ENCODE measurements at regions not wholly inside any gene's neighbourhood (a gene's known extent, or its start where the extent isn't known, plus 50 kb on each side); places are given as distances from the start of the nearest gene placed in this dataset.
"Not testable (repeated sequence)": the region's sequence is repeated elsewhere in the genome, so short reads cannot be mapped to it uniquely, and the experiment has no call there.

- DNase-seq, result no peak
Measured at GRCh38 chr10:7108141-7108540, 302.7 kb downstream of the SFMBT2 start.

DNA sequence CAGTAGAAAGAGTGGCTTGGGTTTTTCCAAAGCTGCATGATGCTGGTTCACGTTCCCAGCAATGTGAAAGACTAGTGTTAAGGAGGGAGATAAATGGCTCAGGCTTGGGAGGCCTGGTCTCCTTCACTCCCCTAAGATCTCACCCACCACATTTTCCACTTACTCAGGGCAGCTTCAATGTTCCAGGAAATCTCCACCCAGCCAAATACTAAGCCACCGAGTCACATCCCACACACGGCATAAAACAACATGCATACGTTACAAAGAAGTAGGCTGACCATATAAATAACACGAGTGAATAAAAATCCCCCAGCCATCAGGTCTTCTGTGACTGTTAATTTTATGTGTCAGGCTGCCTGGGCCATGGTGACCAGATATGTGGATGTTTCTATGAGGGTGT is 303.5 kb downstream of the SFMBT2 start:
- no peak for DNase-seq

DNA sequence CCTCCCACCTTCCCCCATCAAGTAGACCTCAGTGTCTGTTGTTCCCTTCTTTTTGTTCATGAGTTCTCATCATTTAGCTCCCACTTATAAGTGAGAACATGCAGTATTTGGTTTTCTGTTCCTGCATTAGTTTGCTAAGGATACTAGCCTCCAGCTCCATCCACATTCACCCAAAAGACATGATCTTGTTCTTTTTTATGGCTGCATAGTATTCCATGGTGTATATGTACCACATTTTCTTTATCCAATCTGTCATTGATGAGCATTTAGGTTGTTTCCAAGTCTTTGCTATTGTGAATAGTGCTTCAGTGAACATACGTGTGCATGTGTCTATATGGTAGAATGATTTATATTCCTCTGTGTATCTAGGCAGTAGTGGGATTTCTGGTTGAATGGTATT is 306.5 kb downstream of the SFMBT2 start:
- DNase-seq, result not testable (repeated sequence)

GRCh38 chr10:7102557-7103349 is 308.1 kb downstream of the SFMBT2 start:
- no peak for DNase-seq

DNA sequence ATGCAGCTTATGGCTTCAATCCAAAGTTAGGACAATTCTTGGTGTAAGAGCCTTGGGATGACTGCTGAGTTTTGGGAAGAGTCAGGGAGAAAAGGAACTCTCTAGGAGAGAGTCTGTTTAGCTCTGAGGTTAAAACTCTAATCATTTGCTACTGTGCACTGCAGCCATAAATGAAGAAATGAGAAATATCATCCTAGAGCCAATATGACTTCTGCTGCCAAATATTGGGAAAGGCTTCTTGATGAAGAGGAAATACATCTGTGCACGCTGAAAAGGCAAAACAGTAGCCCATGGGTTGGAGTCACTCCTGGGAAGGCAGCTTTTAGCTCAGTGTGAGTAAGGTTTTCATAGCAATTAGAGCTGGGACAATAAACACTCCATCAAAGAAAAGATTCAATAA is 308.8 kb downstream of the SFMBT2 start:
- DNase-seq, result no peak

DNA sequence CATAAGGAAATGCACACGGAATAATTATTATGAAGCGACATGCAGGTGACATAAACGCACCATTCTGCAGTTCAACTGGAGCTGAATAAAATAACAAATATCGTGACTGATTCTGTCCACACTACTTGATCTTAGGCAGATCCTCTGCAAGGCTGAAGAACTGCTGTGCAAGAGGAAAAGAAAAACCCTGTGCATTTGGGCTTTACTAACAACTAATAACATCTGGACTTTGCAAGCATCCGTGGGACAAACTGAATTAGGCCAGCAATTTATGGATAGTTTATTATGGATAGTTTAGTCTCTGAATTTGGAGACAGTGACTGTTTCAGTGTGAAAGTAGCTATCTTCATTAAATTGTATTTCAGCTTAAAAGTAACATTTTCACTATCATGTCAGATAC is 309.4 kb downstream of the SFMBT2 start:
- no peak for DNase-seq

DNA sequence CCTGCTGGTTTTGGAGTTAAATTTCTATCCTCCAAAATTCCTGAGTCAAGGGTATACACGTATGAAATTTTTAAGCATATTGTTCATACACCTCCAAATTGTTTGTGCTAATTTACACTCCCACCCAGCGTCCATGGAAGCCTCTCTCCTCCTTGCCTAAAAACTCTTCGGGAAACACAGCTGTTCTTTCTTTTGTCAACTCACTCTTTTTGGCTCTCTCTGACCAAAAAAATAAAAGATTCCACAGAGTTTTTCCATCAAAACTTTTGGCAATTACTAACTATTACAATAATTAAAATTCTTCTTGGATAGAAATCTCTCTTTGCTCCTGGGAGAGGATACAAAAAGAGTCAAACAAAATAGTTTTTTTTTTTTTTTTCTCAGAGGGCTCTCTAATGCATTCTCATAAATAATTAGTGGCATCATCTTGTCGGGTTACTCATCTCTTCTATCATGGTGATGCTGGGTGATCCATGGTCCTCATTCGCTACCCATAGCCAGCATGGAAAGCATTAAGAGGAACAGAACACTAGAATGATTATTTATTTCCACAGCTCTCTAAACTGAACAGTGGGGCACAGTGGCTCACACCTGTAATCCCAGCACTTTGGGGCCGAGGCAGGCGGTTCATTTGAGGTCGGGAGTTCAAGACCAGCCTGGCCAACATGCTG is 310.7 kb downstream of the SFMBT2 start:
- DNase-seq, result no peak

- DNase-seq, result no peak
Measured at GRCh38 chr10:7098160-7098762, 312.6 kb downstream of the SFMBT2 start.

DNA sequence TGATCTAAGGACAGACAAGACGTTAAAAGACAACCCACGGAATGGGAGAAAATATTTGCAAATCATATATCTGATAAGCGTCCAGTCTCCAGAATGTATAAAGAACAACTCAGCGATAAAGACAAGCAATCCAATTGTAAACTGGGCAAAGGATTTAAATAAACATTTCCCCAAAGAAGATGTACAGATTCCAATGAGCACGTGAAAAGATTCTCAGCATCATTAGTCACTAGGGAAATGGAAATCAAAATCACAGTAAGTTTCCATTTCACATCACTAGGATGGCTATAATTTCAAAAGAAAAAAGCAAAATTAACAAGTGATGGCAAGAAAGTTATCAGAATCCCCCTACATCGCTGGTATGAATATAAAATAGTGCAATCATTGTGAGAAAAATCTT is 316.1 kb downstream of the SFMBT2 start:
- DNase-seq, result no peak

DNA sequence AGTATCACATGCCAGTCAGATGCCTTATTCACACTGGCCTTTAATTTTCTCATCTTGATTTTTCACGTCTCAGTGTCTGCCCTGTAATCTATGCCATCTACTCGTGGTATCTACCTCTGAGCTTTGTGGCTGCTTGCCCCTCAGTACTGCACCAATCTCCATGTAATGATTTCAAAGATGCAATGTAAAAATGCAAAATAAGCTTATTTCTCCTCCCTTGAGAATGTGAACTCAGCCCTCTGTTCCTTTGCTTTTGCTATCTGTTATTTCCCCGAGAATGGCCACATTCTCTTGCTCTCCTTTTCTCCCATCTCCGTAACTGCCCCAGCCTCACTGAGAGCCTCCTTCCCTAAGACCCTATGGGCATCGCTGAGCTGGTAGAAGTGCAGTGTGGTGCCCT is 317.5 kb downstream of the SFMBT2 start:
- no peak for DNase-seq

- DNase-seq, result no peak
Measured at GRCh38 chr10:7092603-7093002, 318.2 kb downstream of the SFMBT2 start.

- DNase-seq, result no peak
Measured at GRCh38 chr10:7090529-7090928, 320.3 kb downstream of the SFMBT2 start.

DNA sequence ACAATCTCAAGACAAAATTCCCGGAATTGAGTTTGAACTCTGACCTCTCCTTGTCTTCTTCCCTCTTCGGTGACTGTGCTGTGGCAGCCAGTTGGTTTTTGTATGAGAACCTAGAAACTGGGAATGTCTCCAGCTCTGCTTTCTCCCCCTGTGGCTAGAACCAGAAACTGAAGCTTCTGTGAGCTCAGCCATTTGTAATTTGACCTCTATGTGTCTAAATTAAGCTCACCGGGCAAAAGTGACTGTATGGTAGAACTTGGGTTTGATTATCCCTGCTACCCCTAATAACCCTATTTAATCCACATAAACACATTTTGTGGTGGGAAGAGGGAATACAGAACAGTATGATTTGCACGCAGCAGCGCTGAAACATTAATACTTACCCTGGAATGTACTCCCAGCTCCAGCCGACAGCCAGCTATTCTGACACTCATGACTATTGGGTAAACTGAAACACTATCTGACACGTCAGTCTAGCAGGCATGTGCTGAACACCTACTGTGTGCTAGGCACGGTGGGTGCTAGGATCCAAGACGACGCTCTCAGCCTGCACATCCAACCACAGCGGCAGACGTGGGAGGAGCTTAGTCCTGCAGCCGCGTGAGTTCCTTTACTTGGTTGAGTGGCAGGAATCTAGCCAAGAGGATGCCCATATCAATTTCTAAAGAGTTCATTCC is 324.8 kb downstream of the SFMBT2 start:
- no peak for DNase-seq

DNA sequence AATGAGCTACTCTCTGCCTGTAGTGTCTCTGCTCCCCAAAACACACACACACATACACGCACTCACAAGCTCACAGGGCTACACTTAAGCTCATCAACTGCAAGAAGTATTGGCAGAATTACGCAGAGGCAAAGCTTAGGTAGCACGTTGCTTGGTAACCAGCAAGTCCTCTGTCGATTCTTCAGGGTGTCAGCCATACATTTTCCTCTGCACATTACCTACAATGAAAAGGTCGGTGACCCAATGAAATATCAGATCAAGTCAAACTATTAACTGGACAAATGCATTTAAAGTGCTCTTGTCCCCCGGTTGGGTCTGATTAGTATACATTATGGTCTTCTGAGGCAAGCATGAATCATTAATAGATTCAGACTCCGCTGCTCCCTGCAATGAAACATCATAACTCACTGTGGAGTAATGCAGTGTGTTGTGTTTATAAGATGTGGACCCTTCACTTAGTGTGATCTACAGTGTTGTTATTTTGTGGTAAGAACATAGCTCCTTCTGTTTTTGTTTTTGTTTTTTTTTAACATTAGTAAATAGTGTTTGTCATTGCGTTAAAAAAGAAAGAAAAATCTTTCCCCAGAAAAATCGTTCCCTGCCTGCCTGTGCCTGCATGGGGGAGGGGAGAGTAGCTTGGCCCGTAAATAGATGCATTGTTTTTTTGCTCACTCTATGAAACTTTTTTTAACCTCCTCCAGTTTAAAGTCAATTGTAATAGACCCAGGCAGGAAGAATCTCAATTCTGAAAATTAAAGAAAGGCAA is 325.5 kb downstream of the SFMBT2 start:
- DNase-seq, result no peak

GRCh38 chr10:7084280-7085005 is 326.4 kb downstream of the SFMBT2 start:
- no peak for DNase-seq

GRCh38 chr10:7082967-7083366 is 327.9 kb downstream of the SFMBT2 start:
- no peak for DNase-seq

DNA sequence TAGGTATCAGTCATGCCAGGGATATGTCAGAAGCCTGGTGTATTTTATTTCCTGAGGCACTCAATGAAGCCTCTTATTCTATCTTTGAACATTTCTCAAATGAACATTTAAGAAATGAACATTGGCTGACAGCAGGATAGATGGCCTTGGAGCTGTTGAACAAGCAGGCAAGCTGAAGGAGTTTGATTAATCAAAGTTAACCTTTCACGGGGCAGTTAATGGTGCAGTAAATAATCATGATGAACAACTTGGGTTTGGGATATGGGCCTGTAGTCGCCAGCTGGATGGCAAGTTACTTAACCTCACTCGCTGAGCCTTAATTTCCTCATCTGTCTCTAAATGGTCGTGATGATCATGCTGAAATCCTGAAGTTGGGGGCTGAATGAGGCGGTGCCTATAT is 333.0 kb downstream of the SFMBT2 start:
- DNase-seq, result no peak

GRCh38 chr10:7075851-7076250 is 335.0 kb downstream of the SFMBT2 start:
- DNase-seq, result no peak

GRCh38 chr10:7075110-7075509 is 335.7 kb downstream of the SFMBT2 start:
- DNase-seq, result no peak

DNA sequence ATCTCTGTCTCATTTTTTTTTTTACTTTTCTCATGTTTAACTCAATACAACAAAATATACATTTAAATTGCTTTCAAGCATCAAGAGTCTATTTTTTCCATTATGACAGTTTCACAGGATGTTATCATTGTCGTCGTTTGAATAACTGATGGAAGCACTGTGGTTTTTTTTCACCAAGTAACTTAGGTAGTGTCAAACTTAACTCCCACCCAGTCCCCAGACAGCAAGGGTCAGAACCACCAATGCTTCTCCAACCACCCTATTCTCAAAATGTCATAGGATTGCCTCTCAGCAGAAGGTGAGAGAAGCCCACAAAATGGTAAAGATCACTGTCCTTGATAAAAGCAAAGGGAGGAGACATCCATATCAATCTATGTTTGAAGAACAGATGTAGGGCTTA is 339.4 kb downstream of the SFMBT2 start:
- DNase-seq, result no peak

DNA sequence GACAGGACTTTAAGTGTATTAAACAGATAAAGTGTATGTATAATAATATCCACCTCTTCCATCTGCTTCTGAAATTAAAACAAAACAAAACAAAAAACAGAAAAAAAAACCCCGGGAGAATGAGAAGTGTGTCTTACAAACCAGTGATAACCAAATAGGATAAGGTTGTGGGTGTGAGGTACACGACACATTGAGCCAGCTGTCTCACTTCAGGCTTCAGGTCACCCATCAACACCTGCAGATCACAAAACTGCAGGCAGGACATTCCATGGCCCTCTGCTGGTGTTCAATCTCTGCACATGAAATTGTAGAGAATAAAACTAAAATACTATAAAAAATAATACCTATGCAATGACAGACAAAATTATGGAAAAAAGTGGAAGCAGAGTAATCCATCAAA is 339.9 kb downstream of the SFMBT2 start:
- no peak for DNase-seq

DNA sequence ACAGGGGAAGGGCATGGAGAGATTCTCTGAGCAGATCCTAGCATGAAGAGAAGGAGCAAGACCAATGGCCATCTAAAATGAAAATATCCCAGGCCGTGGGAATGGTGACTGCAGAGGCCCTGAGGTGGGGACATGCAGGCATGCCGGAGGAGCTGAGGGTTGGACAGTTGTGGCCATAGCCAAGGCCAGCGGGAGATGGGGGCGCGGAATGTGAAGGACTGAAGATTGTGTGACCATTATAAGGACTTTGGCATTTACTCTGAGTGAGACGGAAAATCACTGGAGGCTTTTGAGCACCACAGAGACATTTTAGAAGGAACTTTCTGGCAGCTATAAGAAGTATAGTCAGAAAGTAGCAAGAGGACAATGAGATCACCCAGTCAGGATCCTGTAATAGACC is 341.1 kb downstream of the SFMBT2 start:
- DNase-seq, result no peak
